PC-9 (cell line): ENCODE measurements at regions not wholly inside any gene's neighbourhood (a gene's known extent, or its start where the extent isn't known, plus 50 kb on each side); places are given as distances from the start of the nearest gene placed in this dataset.

Experiments used
- EZH2 ChIP-seq: fragments of 200-600 bp; sonication (generic); IDR thresholded peaks from 2 replicates; pipeline ENCODE4 v1.8.0; 2017; ENCODE audit warnings: antibody characterized with exemption, low read depth
- TF ChIP-seq, protein P1 (sequence below): fragments of 200-600 bp; sonication (generic); conservative IDR thresholded peaks from 2 replicates; pipeline ENCODE4 v1.6.1; 2017; ENCODE audit warnings: mixed run types, antibody characterized with exemption, mild to moderate bottlenecking, moderate library complexity

DNA sequence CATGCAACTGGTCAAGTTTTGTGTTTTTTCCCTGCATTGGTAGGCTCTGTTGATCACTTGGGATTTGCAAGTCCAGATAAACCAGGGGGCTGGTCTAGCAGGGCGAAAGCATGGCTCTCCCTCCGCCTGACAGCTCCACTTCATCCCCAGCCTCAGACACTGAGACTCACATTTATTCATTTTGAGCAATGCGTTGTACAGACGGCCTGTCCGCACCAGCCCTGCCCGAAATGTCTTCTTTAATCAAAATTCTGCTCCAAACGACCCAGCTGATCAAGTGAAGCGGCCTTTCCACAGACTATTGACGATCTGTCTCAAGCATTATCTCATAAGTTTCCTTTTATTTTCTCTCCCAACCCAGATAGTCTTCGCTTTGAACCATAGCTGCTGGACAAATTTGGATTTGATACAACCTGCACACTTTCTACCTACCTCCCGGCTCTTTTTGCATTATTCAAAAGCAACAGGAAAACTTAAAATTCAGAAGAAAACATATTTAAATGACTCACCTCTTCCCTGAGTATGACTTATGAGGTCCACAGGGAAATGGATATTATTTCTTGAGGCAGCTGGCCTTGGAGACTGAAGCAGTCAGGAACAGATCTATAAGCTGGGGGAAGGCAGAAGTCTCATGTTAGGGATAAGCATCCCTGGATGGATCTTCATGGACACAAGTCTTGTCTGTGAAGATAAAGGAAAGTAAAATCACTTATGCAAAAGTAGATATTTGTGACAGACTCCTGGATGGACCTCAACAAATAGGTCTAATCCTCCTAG, 498.9 kb upstream of the MGMT start:
- TF ChIP-seq, protein P1, sequence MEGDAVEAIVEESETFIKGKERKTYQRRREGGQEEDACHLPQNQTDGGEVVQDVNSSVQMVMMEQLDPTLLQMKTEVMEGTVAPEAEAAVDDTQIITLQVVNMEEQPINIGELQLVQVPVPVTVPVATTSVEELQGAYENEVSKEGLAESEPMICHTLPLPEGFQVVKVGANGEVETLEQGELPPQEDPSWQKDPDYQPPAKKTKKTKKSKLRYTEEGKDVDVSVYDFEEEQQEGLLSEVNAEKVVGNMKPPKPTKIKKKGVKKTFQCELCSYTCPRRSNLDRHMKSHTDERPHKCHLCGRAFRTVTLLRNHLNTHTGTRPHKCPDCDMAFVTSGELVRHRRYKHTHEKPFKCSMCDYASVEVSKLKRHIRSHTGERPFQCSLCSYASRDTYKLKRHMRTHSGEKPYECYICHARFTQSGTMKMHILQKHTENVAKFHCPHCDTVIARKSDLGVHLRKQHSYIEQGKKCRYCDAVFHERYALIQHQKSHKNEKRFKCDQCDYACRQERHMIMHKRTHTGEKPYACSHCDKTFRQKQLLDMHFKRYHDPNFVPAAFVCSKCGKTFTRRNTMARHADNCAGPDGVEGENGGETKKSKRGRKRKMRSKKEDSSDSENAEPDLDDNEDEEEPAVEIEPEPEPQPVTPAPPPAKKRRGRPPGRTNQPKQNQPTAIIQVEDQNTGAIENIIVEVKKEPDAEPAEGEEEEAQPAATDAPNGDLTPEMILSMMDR = no peak
- TF ChIP-seq EZH2 = no peak
